Testis (tissue), 2 donors: ENCODE measurements at regions not wholly inside any gene's neighbourhood (a gene's known extent, or its start where the extent isn't known, plus 50 kb on each side); places are given as distances from the start of the nearest gene placed in this dataset.

Experiments
- POLR2A ChIP-seq: fragments of 450-650 bp; IDR thresholded peaks from one replicate; pipeline ENCODE4 v1.6.1; 2017; ENCODE audit warnings: antibody characterized with exemption, mild to moderate bottlenecking, moderate library complexity
- TF ChIP-seq, protein P1 (sequence below), 3 experiments: fragments of 450-650 bp in 2 of 3; fragments of 200-600 bp in 1 of 3; sonication (generic) in 1 of 3; IDR thresholded peaks; one replicate each; pipeline ENCODE4 v1.5.1; 2016 to 2019; ENCODE audit warnings: antibody characterized with exemption in 3 of 3, mild to moderate bottlenecking in 2 of 3, moderate library complexity in 1 of 3

DNA sequence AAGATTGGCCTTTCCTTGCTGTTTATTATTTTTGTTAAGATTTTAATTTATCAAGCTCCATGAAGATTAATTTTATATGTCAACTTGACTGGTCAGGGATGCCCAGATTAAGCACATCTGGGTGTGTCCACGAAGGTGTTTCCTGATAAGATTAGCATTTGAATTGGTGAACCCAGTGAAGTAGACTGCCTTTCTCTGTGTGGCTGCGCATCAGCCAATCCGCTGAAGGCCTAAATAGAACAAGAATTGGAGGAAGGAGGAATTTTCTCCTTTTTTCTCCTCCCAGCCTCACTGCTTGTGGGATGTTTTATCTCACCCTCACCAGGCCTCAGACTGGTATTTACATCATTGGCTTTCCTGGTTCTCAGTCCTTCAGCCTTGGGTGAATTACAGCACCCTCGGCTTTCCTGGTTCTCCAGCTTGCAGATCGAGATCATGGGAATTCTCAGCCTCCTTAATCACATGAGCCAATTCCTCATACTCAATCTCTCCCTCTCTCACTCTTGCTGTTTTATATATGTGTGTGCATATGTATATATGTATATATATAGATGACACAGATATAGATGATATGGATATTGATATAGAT lies 135.4 kb upstream of the SPEF2 start:
- TF ChIP-seq, protein P1, sequence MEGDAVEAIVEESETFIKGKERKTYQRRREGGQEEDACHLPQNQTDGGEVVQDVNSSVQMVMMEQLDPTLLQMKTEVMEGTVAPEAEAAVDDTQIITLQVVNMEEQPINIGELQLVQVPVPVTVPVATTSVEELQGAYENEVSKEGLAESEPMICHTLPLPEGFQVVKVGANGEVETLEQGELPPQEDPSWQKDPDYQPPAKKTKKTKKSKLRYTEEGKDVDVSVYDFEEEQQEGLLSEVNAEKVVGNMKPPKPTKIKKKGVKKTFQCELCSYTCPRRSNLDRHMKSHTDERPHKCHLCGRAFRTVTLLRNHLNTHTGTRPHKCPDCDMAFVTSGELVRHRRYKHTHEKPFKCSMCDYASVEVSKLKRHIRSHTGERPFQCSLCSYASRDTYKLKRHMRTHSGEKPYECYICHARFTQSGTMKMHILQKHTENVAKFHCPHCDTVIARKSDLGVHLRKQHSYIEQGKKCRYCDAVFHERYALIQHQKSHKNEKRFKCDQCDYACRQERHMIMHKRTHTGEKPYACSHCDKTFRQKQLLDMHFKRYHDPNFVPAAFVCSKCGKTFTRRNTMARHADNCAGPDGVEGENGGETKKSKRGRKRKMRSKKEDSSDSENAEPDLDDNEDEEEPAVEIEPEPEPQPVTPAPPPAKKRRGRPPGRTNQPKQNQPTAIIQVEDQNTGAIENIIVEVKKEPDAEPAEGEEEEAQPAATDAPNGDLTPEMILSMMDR (IDR thresholded peaks at IDR 0.05): no peak
- no peak for TF ChIP-seq POLR2A
